GM18508 (cell line): ENCODE measurements at regions not wholly inside any gene's neighbourhood (a gene's known extent, or its start where the extent isn't known, plus 50 kb on each side); places are given as distances from the start of the nearest gene placed in this dataset.
"Not testable (repeated sequence)": the region's sequence is repeated elsewhere in the genome, so short reads cannot be mapped to it uniquely, and the experiment has no call there.

ENCODE experiments used
- ATAC-seq: cut with Tn5 transposase; IDR thresholded peaks from one replicate; pipeline ENCODE4 v1.9.1; 2021; ENCODE audit warnings: moderate number of reproducible peaks; ENCODE audit not compliant: insufficient read depth, unreplicated experiment

DNA sequence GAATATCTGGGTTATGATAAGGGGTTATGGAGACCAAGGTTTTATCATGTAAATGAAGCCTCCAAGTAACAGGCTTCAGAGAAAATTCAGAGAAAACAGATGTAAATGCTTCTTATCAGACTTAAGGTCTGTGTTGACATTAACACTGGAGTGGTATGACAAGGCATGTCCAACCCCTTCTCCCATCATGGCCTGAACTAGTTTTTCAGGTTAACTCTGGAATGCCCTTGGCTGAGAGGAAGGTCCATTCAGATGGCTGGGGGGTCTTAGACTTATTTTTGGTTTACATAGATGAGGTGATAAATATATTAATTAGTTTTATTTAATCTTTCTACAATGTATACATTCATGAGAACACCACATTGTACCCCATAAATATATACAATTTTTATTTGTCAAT, 399.6 kb downstream of the TBX15 start:
- no peak for ATAC-seq

DNA sequence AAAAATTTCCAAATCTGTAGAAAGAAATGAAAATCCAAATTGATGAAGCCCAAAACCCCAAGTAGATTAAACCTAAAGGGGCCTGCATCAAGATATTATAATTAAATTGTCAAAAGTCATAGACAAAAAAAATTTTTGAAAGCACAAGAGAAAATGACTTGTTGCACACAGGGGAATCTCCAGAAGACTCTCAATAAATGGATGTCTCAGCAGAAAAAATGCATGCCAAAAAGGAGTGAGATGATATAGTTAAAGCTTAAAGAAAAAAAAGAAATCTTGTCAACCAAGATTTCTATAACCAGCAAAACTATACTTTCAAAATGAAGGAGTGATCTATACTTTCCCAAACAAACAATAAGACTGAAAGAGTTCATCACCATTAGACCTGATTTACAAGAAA, 393.2 kb upstream of the SPAG17 start:
- ATAC-seq = no peak

DNA sequence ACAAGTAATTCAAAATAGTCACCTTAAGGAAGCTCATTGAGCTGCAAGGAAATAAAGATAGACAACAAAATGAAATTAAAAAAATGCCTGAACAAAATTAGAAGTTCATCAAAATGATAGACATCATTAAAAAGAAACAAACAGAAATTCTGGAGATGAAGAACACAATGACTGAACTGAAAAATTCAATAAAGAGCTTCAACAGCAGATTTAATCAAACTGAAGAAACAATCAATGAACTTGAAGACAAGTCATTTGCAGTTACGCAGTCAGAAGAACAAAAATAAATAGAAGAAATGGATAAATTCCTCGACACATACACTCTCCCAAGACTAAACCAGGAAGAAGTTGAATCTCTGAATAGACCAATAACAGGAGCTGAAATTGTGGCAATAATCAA, 390.0 kb upstream of the SPAG17 start:
- ATAC-seq = no peak

GRCh38 chr1:118564961-118565703, 380.1 kb upstream of the SPAG17 start:
- ATAC-seq = no peak

GRCh38 chr1:118563981-118564951, 379.2 kb upstream of the SPAG17 start:
- peak; percentile 73 for ATAC-seq

GRCh38 chr1:118558933-118559332, 373.9 kb upstream of the SPAG17 start:
- ATAC-seq = no peak

DNA sequence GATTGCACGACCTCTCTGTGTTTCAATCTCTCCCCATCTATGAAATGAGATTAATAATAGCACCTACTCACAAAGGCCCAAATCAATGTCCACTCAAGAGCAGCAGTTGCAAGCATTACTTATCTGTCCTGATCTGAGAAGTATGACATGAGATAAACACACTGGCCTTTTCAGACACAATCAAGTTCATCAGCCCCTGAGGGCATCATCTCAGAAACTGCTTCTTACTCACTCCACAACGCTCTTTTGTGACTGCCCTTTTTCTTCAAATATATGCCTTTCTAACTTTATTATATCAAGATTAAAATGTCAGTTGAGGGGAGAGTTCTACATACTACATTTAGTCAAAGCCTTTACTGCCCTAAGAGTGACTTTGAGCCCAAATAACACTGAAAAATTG, 371.9 kb upstream of the SPAG17 start:
- ATAC-seq = no peak

DNA sequence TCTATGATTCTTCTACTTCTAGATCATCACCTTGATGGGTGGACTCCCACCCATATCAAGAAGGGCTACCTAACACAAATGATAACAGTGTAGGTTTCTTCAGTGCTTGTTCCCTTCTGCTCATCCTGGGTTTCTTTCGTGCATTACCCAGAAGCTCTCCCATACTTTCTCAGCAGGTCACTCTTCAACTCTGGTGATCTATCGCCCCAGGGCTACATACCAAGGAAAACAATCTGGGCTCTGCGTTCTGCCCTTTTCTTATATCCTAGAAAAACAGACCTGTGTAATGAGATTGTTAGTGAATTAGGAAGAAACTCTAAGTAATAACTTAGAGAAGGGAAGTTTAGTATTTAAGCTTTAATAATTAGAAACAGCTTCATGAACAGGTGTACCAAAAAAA, 370.6 kb upstream of the SPAG17 start:
- no peak for ATAC-seq

GRCh38 chr1:118535901-118536300, 350.9 kb upstream of the SPAG17 start:
- ATAC-seq = no peak

- not testable (repeated sequence) for ATAC-seq
Measured at GRCh38 chr1:118511922-118512321, 326.9 kb upstream of the SPAG17 start.

- no peak for ATAC-seq
Measured at GRCh38 chr1:118504867-118505266, 319.8 kb upstream of the SPAG17 start.

GRCh38 chr1:118504221-118504644, 319.2 kb upstream of the SPAG17 start:
- ATAC-seq = no peak

DNA sequence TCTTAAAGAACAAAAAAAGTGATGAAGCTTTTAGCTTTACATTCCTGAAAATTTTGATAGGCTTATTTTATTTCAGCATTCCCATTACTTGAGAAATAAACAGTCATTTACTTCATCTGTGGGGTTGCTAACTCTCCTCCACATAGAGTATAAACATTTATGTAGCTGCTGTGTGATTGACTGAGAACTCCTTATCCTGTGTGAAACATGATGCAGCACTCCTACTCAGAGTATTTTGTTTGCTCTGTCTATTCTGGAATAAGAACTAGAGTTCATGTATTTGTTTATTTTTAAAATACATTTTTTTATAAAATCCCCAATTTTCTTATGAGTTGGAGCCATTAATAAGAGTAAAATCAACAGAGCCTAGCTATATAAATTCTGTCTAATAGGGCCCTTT, 318.7 kb upstream of the SPAG17 start:
- no peak for ATAC-seq

DNA sequence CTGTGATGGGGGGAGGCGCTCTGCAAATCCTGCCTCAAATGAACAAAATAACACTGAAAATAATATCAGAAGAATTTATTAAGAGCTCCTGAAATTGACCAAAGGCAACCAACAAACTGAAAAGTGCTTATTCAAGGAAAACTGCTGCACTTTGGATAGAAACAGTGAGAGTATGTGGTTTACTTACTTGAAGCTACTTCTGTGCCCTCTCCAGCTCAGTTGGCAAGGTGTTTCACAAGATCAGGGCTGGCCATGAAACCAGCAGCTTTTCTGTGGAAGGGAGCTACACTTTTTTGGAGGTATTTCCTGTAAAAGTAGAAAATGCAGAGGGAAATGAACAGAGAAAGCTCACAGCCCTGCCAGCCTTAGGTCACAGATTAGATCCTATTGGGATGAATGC, 310.0 kb upstream of the SPAG17 start:
- ATAC-seq = no peak

GRCh38 chr1:118488787-118489186, 303.8 kb upstream of the SPAG17 start:
- ATAC-seq = no peak

DNA sequence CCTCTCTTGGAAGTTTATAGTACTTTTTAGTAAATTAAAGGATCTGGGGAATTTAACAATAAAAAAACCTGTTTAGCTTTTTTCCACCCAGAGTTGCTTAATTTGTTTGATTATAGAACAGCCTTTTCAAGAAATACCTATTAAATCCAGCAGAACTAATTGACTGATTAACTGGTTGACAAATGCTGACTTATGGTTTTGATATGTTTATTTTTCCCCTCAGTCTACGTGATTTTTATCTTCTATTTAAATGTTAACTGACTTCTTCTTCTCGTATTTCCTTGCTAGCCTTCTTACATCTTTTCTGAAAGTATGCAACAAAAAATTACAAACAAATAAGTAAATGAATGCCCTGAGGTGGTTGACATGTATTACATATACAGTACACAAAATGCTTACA, 302.9 kb upstream of the SPAG17 start:
- ATAC-seq = no peak

DNA sequence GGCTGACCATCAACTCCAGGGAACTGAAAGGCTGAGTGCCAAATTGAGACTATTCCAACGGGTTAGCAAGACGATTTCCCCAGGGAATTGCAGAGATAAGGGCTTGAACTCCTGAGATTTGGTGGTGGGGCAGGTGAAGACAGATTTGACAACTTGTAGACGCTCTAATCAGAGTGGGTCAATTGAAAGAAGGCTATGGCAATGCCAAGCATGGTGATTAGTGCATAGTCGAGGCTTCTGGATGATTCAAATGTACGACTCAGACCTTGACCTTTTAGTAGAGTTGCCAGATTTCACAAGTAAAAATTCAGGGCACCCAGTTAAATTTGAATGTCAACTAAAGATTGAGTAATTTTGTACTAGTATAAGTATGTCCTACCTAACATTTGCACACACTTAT, 302.1 kb upstream of the SPAG17 start:
- ATAC-seq = no peak

GRCh38 chr1:118486199-118486598, 301.2 kb upstream of the SPAG17 start:
- ATAC-seq = no peak

DNA sequence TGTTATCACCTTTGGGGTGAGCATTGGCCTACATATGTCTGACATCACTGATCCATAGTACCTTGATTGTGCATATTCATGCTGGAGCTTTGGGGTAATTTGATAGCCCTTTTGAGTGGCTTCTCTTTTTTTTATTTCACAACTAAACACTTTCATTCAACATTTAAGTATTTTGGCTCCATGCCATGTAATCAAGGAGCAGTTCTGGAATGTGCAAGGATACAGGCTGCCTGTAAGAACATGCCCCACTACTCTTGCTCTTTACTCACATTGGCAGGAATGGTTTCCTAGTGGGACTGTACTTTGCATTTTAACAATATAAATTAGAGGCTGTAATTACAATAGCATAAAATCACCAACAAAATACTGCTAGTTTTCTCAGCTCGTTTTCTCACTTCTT, 300.7 kb upstream of the SPAG17 start:
- no peak for ATAC-seq

DNA sequence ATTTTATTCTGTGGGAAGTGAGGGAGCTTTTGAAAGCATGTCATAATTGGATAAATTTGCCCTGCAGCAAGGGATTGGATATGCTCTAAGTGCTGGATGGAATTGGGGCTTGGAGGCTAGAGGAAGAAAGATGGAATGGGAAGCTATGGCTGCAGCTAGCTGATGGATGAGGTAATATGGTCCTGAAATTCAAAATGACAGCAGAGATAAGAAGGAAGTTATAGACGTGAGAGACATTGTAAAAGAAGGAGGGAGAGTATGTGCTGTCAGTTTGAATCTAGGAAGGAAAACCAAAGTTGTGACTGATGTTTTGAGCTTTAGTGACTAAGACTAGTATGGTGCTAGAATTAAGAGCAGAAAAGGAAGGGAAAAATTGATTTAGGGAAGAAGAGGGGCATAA, 299.9 kb upstream of the SPAG17 start:
- no peak for ATAC-seq

DNA sequence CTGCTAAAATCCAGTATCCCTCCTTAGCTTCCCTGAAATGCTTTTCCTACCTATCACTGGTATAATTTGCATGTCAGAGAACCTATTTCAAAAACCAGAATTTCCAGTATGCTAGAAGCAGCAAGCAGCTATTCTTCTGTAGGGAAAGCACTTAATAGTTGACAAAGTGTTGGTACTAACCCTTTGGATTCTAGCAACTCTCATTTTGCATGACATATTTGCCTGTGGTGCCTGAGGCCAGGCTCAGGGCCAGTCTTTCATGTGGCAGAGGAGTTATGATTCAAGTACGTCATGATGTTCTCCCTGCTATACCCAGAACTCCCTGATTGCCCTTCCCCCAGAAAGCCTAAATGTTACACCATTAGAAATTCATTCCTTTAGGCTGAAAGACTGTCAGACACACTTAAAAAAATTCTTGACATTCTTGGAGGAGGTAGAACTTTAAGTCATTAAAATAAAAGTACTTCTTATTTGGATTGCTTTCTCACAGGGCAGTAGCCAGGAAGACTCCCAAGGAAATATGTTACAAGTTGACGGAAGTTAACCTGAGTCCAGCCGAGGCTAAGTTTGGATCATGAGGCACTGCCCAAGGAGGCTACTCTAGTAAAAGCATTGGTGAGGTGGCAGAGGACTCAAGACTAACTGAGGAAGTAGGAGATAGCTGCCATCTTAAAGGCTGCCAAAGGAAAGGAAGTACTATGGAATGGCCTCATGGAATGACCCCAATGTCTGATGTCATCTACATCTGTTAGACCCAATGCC, 298.4 kb upstream of the SPAG17 start:
- ATAC-seq = no peak
